ENCODE measurements at regions not wholly inside any gene's neighbourhood (a gene's known extent, or its start where the extent isn't known, plus 50 kb on each side); places are given as distances from the start of the nearest gene placed in this dataset.

GRCh38 chr11:45056529-45056928 lies 89.9 kb upstream of the PRDM11 start:
- DNase-seq (ENCODE audit: extremely low spot score) = no peak
- no peak for TF ChIP-seq ARNT (IDR thresholded peaks at IDR 0.05)
- no peak for TF ChIP-seq BHLHE40 (IDR thresholded peaks at IDR 0.05; ENCODE audit: borderline replicate concordance)
- TF ChIP-seq NFRKB (IDR thresholded peaks at IDR 0.05) = no peak
- no peak for TF ChIP-seq SUZ12 (IDR thresholded peaks at IDR 0.05)
- no peak for TF ChIP-seq FOXA1 (IDR thresholded peaks at IDR 0.05)
- TF ChIP-seq CTBP1 (IDR thresholded peaks at IDR 0.05; ENCODE audit: borderline replicate concordance) = no peak
- TF ChIP-seq TARDBP (IDR thresholded peaks at IDR 0.05) = no peak
- TF ChIP-seq FOXM1 (IDR thresholded peaks at IDR 0.05; ENCODE audit: borderline replicate concordance) = no peak
- no peak for TF ChIP-seq SP1 (IDR thresholded peaks at IDR 0.05)
- no peak for TF ChIP-seq FOXK2 (IDR thresholded peaks at IDR 0.05)
- TF ChIP-seq ZNF384 (IDR thresholded peaks at IDR 0.05) = no peak
- no peak for TF ChIP-seq HDGF (IDR thresholded peaks at IDR 0.05; ENCODE audit: borderline replicate concordance)
- no peak for TF ChIP-seq LEF1 (IDR thresholded peaks at IDR 0.05; ENCODE audit: borderline replicate concordance)
- no peak for TF ChIP-seq ELF4 (IDR thresholded peaks at IDR 0.05)
- no peak for TF ChIP-seq L3MBTL2 (conservative IDR thresholded peaks at IDR 0.05)
- no peak for TF ChIP-seq PKNOX1 (IDR thresholded peaks at IDR 0.05)
- POLR2A ChIA-PET = no interaction called here
- CTCF ChIA-PET = no interaction called here

GRCh38 chr11:45057938-45058646 lies 88.3 kb upstream of the PRDM11 start:
- no peak for TF ChIP-seq LEF1 (IDR thresholded peaks at IDR 0.05; ENCODE audit: borderline replicate concordance)
- TF ChIP-seq SP1 (IDR thresholded peaks at IDR 0.05) = no peak
- no peak for TF ChIP-seq PKNOX1 (IDR thresholded peaks at IDR 0.05)
- no peak for TF ChIP-seq FOXA1 (IDR thresholded peaks at IDR 0.05)
- TF ChIP-seq L3MBTL2 (conservative IDR thresholded peaks at IDR 0.05) = no peak
- no peak for TF ChIP-seq TARDBP (IDR thresholded peaks at IDR 0.05)
- no peak for TF ChIP-seq FOXK2 (IDR thresholded peaks at IDR 0.05)
- TF ChIP-seq ARNT (IDR thresholded peaks at IDR 0.05) = no peak
- no peak for TF ChIP-seq SUZ12 (IDR thresholded peaks at IDR 0.05)
- TF ChIP-seq NFRKB (IDR thresholded peaks at IDR 0.05) = no peak
- no peak for TF ChIP-seq FOXM1 (IDR thresholded peaks at IDR 0.05; ENCODE audit: borderline replicate concordance)
- no peak for TF ChIP-seq ELF4 (IDR thresholded peaks at IDR 0.05)
- TF ChIP-seq CTBP1 (IDR thresholded peaks at IDR 0.05; ENCODE audit: borderline replicate concordance) = no peak
- no peak for TF ChIP-seq HDGF (IDR thresholded peaks at IDR 0.05; ENCODE audit: borderline replicate concordance)
- no peak for TF ChIP-seq BHLHE40 (IDR thresholded peaks at IDR 0.05; ENCODE audit: borderline replicate concordance)
- no peak for TF ChIP-seq ZNF384 (IDR thresholded peaks at IDR 0.05)
- no peak for DNase-seq (ENCODE audit: extremely low spot score)
- POLR2A ChIA-PET = no interaction called here
- CTCF ChIA-PET = no interaction called here

- CTCF ChIA-PET = no interaction called here
- DNase-seq (ENCODE audit: extremely low spot score) = no peak
- TF ChIP-seq LEF1 (IDR thresholded peaks at IDR 0.05; ENCODE audit: borderline replicate concordance) (no peak), CTBP1 (IDR thresholded peaks at IDR 0.05; ENCODE audit: borderline replicate concordance) (no peak), NFRKB (IDR thresholded peaks at IDR 0.05) (no peak), ZNF384 (IDR thresholded peaks at IDR 0.05) (no peak), ARNT (IDR thresholded peaks at IDR 0.05) (no peak), SUZ12 (IDR thresholded peaks at IDR 0.05) (no peak), BHLHE40 (IDR thresholded peaks at IDR 0.05; ENCODE audit: borderline replicate concordance) (no peak), FOXK2 (IDR thresholded peaks at IDR 0.05) (no peak), SP1 (IDR thresholded peaks at IDR 0.05) (no peak), L3MBTL2 (conservative IDR thresholded peaks at IDR 0.05) (no peak), TARDBP (IDR thresholded peaks at IDR 0.05) (no peak), FOXA1 (IDR thresholded peaks at IDR 0.05) (no peak), ELF4 (IDR thresholded peaks at IDR 0.05) (no peak)
- POLR2A ChIA-PET = no interaction called here
Measured at GRCh38 chr11:45058647-45058950, 87.8 kb upstream of the PRDM11 start.

- ChIA-PET POLR2A (no interaction called here), CTCF (no interaction called here)
- no peak for TF ChIP-seq FOXA1 (IDR thresholded peaks at IDR 0.05)
- TF ChIP-seq TARDBP (IDR thresholded peaks at IDR 0.05) = no peak
- TF ChIP-seq PKNOX1 (IDR thresholded peaks at IDR 0.05) = no peak
- no peak for TF ChIP-seq ZNF384 (IDR thresholded peaks at IDR 0.05)
- TF ChIP-seq CTBP1 (IDR thresholded peaks at IDR 0.05; ENCODE audit: borderline replicate concordance) = no peak
- no peak for TF ChIP-seq BHLHE40 (IDR thresholded peaks at IDR 0.05; ENCODE audit: borderline replicate concordance)
- no peak for TF ChIP-seq ELF4 (IDR thresholded peaks at IDR 0.05)
- no peak for TF ChIP-seq FOXK2 (IDR thresholded peaks at IDR 0.05)
- no peak for TF ChIP-seq L3MBTL2 (conservative IDR thresholded peaks at IDR 0.05)
- no peak for TF ChIP-seq ARNT (IDR thresholded peaks at IDR 0.05)
- TF ChIP-seq LEF1 (IDR thresholded peaks at IDR 0.05; ENCODE audit: borderline replicate concordance) = no peak
- TF ChIP-seq SUZ12 (IDR thresholded peaks at IDR 0.05) = no peak
- TF ChIP-seq SP1 (IDR thresholded peaks at IDR 0.05) = no peak
- TF ChIP-seq NFRKB (IDR thresholded peaks at IDR 0.05) = no peak
- TF ChIP-seq FOXM1 (IDR thresholded peaks at IDR 0.05; ENCODE audit: borderline replicate concordance) = no peak
- TF ChIP-seq HDGF (IDR thresholded peaks at IDR 0.05; ENCODE audit: borderline replicate concordance) = no peak
- DNase-seq (ENCODE audit: extremely low spot score) = no peak
Measured at GRCh38 chr11:45060707-45061106, 85.7 kb upstream of the PRDM11 start.

GRCh38 chr11:45061641-45062040 lies 84.8 kb upstream of the PRDM11 start:
- no peak for DNase-seq (ENCODE audit: extremely low spot score)
- ChIA-PET CTCF (no interaction called here), POLR2A (no interaction called here)
- TF ChIP-seq SP1 (IDR thresholded peaks at IDR 0.05) (no peak), TARDBP (IDR thresholded peaks at IDR 0.05) (no peak)

GRCh38 chr11:45062115-45062514 lies 84.3 kb upstream of the PRDM11 start:
- ChIA-PET POLR2A (interaction anchor here (0.6 kb wide), 1 partner anchor 989 kb away, joined by 3 read pairs; no protein-coding TSS in a partner anchor), CTCF (no interaction called here)
- DNase-seq (ENCODE audit: extremely low spot score) = no peak
- TF ChIP-seq ARNT (IDR thresholded peaks at IDR 0.05) (no peak), CTBP1 (IDR thresholded peaks at IDR 0.05; ENCODE audit: borderline replicate concordance) (no peak), NFRKB (IDR thresholded peaks at IDR 0.05) (no peak), PKNOX1 (IDR thresholded peaks at IDR 0.05) (no peak), FOXA1 (IDR thresholded peaks at IDR 0.05) (no peak), LEF1 (IDR thresholded peaks at IDR 0.05; ENCODE audit: borderline replicate concordance) (no peak), TARDBP (IDR thresholded peaks at IDR 0.05) (no peak), L3MBTL2 (conservative IDR thresholded peaks at IDR 0.05) (no peak), HDGF (IDR thresholded peaks at IDR 0.05; ENCODE audit: borderline replicate concordance) (no peak)

Measured in HEK293T (cell line).